Ascending aorta (tissue), 2 donors: ENCODE measurements at regions not wholly inside any gene's neighbourhood (a gene's known extent, or its start where the extent isn't known, plus 50 kb on each side); places are given as distances from the start of the nearest gene placed in this dataset.

Source experiments
- DNase-seq, 2 donors: peaks; one replicate each; pipeline ENCODE4 v3.0.0-alpha.2; 2019; ENCODE audit warnings: low spot score in 2 of 2
- H3K27ac ChIP-seq, 2 donors: fragments of 200-600 bp; sonication (generic); one replicate each; pipeline ENCODE4 v1.5.1; 2016 to 2017; ENCODE audit warnings: mild to moderate bottlenecking in 1 of 2
- H3K27me3 ChIP-seq: fragments of 200-600 bp; sonication (generic); one replicate; pipeline ENCODE4 v1.5.1; 2017
- H3K36me3 ChIP-seq, 2 donors: fragments of 200-600 bp; sonication (generic); one replicate each; pipeline ENCODE4 v1.5.1; 2016
- H3K4me1 ChIP-seq, 2 donors: fragments of 200-600 bp; sonication (generic); one replicate each; pipeline ENCODE4 v1.5.1; 2016 to 2017; ENCODE audit warnings: mild to moderate bottlenecking in 1 of 2
- H3K4me3 ChIP-seq, 2 donors: fragments of 200-600 bp; sonication (generic); one replicate each; pipeline ENCODE4 v1.5.1; 2016 to 2017; ENCODE audit warnings: mild to moderate bottlenecking in 1 of 2
- H3K9me3 ChIP-seq, 2 donors: fragments of 200-600 bp; sonication (generic); one replicate each; pipeline ENCODE4 v1.5.1; 2016
- intact Hi-C: fragments of 100-400 bp; cut with DNase I; formaldehyde crosslinking; loops from one replicate; pipeline ENCODE4 v1.15.1; 2023
- TF ChIP-seq, protein P1 (sequence below), 3 experiments: fragments of 200-600 bp in 2 of 3; fragments of 450-650 bp in 1 of 3; sonication (generic) in 2 of 3; IDR thresholded peaks; one replicate each; pipeline ENCODE4 v1.5.1; 2016 to 2019; ENCODE audit warnings: antibody characterized with exemption in 3 of 3, mild to moderate bottlenecking in 1 of 3, moderate library complexity in 1 of 3

DNA sequence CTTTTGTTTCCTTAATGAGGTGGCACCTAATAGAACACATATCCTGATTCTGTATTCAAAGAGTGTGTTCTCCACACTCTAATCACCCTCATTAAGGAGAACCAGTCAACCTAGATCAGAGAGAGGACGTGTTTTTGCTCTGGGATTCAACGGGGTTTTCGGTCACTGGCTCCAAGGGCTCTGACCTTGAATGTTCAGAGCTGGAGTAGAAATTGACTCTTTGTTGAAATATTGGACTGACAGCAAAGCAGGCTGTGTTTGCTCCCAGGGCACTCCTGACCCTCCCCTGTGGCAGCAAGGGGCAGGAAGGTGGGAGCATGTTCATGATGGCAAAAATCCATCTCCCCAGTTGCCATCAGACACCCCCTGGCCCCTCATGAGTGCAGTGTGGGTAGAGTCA, 1193.0 kb downstream of the AACS start:
- H3K4me1 ChIP-seq, result no peaks in the 10 kb centered on the region
- H3K27ac ChIP-seq, result no peak overlapping the region
- no peaks in the 10 kb centered on the region for H3K36me3 ChIP-seq
- no peaks in the 10 kb centered on the region for H3K9me3 ChIP-seq
- H3K4me3 ChIP-seq, result no peak overlapping the region
- no peak for DNase-seq
- H3K27me3 ChIP-seq, result no peaks in the 10 kb centered on the region
- TF ChIP-seq, protein P1, sequence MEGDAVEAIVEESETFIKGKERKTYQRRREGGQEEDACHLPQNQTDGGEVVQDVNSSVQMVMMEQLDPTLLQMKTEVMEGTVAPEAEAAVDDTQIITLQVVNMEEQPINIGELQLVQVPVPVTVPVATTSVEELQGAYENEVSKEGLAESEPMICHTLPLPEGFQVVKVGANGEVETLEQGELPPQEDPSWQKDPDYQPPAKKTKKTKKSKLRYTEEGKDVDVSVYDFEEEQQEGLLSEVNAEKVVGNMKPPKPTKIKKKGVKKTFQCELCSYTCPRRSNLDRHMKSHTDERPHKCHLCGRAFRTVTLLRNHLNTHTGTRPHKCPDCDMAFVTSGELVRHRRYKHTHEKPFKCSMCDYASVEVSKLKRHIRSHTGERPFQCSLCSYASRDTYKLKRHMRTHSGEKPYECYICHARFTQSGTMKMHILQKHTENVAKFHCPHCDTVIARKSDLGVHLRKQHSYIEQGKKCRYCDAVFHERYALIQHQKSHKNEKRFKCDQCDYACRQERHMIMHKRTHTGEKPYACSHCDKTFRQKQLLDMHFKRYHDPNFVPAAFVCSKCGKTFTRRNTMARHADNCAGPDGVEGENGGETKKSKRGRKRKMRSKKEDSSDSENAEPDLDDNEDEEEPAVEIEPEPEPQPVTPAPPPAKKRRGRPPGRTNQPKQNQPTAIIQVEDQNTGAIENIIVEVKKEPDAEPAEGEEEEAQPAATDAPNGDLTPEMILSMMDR (IDR thresholded peaks at IDR 0.05), result no peak
- intact Hi-C loops, result no loop called here

DNA sequence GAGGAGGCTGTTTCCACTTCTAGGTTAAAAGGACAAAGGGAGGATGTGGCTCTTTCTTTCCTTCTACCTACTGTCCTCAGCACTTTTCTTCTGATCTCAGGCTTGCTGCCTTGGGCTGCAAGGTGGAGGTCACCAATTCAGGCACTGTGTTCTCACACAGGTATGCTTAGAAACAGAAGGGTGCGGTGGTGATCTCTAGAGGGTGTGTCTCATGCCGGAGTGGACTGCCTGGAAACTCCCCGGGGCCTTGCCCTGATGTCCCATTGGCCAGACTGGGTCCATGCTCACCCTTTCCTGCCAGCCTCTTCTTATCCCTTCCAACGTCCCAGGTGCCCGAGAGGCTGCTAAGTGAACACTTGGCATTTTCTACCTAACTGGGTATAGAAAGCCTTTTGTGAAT, 1197.6 kb downstream of the AACS start:
- Histone ChIP-seq H3K36me3 (no peaks in the 10 kb centered on the region), H3K27me3 (no peaks in the 10 kb centered on the region), H3K9me3 (no peaks in the 10 kb centered on the region), H3K4me1 (no peaks in the 10 kb centered on the region), H3K27ac (no peak overlapping the region), H3K4me3 (no peak overlapping the region)
- no peak for DNase-seq
- intact Hi-C loops, result no loop called here
- TF ChIP-seq, protein P1 (IDR thresholded peaks at IDR 0.05), result no peak

DNA sequence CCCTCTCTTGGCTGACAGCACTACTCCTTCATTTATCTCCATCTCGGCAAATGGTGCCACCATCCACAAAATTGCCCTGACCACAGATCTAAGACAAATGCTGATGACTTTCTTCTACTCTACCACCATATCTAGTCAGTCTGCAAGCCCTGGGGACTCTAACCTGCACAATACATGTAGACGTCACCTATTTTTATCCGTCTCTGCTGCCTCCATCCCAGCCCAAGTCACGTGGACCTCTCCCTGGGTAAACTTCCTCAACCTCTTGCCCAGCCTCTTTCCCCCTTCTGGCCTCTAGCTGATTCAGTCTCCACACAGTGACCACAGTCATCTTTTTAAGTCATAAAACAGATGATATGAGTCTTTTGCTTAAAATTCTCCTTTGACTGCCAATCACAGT, 1203.0 kb downstream of the AACS start:
- TF ChIP-seq, protein P1 (IDR thresholded peaks at IDR 0.05), result no peak
- H3K4me1 ChIP-seq, result no peaks in the 10 kb centered on the region
- no peak overlapping the region for H3K4me3 ChIP-seq
- H3K36me3 ChIP-seq, result no peaks in the 10 kb centered on the region
- H3K9me3 ChIP-seq, result no peaks in the 10 kb centered on the region
- no peak for DNase-seq
- no peaks in the 10 kb centered on the region for H3K27me3 ChIP-seq
- intact Hi-C loops, result no loop called here
- H3K27ac ChIP-seq, result no peak overlapping the region

DNA sequence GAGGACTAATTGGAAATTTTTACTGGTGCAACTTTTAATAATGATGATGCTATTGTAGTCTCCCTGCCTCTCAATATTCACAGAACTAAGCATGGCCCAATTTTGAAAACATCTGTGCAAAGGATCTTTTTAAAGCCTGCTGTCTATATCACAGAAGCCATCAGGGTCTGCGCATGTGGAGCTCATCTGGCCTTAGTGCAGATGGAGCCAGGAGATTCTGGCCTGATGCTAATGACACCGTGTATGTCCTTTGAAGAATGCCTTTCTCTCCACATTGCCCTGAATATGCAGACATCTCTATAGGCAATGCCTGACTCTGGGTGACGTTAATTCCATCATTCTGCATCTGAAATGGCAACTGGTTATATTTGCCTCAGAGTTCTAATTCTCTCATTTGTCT, 1205.9 kb downstream of the AACS start:
- DNase-seq, result no peak
- no peaks in the 10 kb centered on the region for H3K27me3 ChIP-seq
- H3K4me1 ChIP-seq, result no peaks in the 10 kb centered on the region
- TF ChIP-seq, protein P1 (IDR thresholded peaks at IDR 0.05), result no peak
- no peak overlapping the region for H3K4me3 ChIP-seq
- intact Hi-C loops, result no loop called here
- no peaks in the 10 kb centered on the region for H3K36me3 ChIP-seq
- H3K27ac ChIP-seq, result no peak overlapping the region
- no peaks in the 10 kb centered on the region for H3K9me3 ChIP-seq

DNA sequence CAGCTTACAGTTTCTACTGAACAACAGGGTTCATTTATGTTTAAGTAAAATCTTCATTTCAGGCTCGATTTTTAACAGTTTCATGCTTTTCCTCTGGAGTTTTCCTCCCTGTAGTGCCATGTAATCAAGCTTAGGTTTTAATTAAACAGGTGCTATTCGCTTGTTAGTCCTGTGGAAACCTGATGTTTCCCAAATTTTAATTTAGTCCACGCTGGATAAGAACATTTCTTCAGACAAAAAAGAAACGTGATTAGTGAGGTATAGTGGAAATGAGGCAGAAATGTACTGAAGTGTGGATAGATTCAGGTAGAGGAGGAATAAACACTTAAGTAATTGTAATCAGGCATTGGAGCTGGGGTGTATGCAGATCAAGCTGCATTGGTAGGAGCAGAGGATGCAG, 1217.5 kb downstream of the AACS start:
- no peak for DNase-seq
- no peaks in the 10 kb centered on the region for H3K27me3 ChIP-seq
- intact Hi-C loops, result no loop called here

DNA sequence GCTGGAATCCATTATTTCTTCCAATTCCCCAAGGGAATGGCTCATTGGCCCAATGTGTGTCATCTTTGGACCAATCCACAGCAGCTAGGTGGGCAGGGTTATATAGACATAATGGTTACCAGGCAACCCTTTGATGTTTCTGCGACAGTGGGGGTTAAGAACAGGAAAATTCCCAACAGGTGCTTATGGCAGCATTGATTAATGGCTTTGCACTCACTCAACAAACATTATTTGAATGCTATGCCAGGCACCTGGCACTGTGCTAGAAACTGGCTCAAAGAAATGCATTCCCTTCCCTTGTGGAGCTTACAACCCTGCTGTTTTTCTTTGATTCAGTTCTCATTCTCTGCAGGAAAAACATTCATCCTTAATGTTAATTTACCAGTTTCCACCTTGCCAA, 1221.0 kb downstream of the AACS start:
- Histone ChIP-seq H3K4me3 (no peak overlapping the region), H3K27ac (no peak overlapping the region), H3K4me1 (no peaks in the 10 kb centered on the region), H3K9me3 (no peaks in the 10 kb centered on the region), H3K36me3 (no peaks in the 10 kb centered on the region), H3K27me3 (no peaks in the 10 kb centered on the region)
- DNase-seq, result no peak
- intact Hi-C loops, result no loop called here
- TF ChIP-seq, protein P1 (IDR thresholded peaks at IDR 0.05), result no peak

More for the DNA sequence above, 1217.5 kb downstream of the AACS start:
- no peaks in the 10 kb centered on the region for H3K9me3 ChIP-seq
- no peak overlapping the region for H3K27ac ChIP-seq
- H3K4me1 ChIP-seq, result no peaks in the 10 kb centered on the region
- TF ChIP-seq, protein P1 (IDR thresholded peaks at IDR 0.05), result no peak
- no peaks in the 10 kb centered on the region for H3K36me3 ChIP-seq
- H3K4me3 ChIP-seq, result no peak overlapping the region
